PC-3 (cell line): ENCODE measurements at regions not wholly inside any gene's neighbourhood (a gene's known extent, or its start where the extent isn't known, plus 50 kb on each side); places are given as distances from the start of the nearest gene placed in this dataset.

Source experiments
- CTCF ChIP-seq: fragments of 300-600 bp; sonication (generic); conservative IDR thresholded peaks from 2 replicates; pipeline ENCODE4 v1.5.1; 2017; ENCODE audit warnings: antibody characterized with exemption, low read depth, mild to moderate bottlenecking, low read length
- EZH2phosphoT487 ChIP-seq: fragments of 300-600 bp; sonication (generic); IDR thresholded peaks from 2 replicates; pipeline ENCODE4 v1.6.1; 2018; ENCODE audit warnings: mild to moderate bottlenecking, antibody characterized with exemption, low read length, borderline replicate concordance

GRCh38 chr15:34640661-34641060 is 57.2 kb upstream of the GOLGA8B start:
- no peak for TF ChIP-seq CTCF
- no peak for TF ChIP-seq EZH2phosphoT487
